Kidney epithelial cell (primary cell): ENCODE measurements at regions not wholly inside any gene's neighbourhood (a gene's known extent, or its start where the extent isn't known, plus 50 kb on each side); places are given as distances from the start of the nearest gene placed in this dataset.

Source experiments
- DNase-seq: peaks from one replicate; pipeline ENCODE4 v3.0.0-alpha.2; 2010; ENCODE audit warnings: low read depth
- H3K27me3 ChIP-seq: 2 replicates; pipeline ENCODE4 v1.6.0; 2011; ENCODE audit warnings: low read length; ENCODE audit not compliant: control insufficient read depth, insufficient read depth
- H3K36me3 ChIP-seq: 2 replicates; pipeline ENCODE4 v1.5.1; 2011; ENCODE audit warnings: low read length; ENCODE audit not compliant: control insufficient read depth, insufficient read depth
- H3K4me3 ChIP-seq: 2 replicates; pipeline ENCODE4 v1.5.1; 2011; ENCODE audit warnings: low read depth, mild to moderate bottlenecking, control low read depth, low read length
- TF ChIP-seq, protein P1 (sequence below): IDR thresholded peaks from 2 replicates; pipeline ENCODE4 v1.5.1; 2011; ENCODE audit warnings: mild to moderate bottlenecking, moderate library complexity, low read length, control low read depth, inconsistent platforms; ENCODE audit not compliant: insufficient read depth, poor library complexity, severe bottlenecking

DNA sequence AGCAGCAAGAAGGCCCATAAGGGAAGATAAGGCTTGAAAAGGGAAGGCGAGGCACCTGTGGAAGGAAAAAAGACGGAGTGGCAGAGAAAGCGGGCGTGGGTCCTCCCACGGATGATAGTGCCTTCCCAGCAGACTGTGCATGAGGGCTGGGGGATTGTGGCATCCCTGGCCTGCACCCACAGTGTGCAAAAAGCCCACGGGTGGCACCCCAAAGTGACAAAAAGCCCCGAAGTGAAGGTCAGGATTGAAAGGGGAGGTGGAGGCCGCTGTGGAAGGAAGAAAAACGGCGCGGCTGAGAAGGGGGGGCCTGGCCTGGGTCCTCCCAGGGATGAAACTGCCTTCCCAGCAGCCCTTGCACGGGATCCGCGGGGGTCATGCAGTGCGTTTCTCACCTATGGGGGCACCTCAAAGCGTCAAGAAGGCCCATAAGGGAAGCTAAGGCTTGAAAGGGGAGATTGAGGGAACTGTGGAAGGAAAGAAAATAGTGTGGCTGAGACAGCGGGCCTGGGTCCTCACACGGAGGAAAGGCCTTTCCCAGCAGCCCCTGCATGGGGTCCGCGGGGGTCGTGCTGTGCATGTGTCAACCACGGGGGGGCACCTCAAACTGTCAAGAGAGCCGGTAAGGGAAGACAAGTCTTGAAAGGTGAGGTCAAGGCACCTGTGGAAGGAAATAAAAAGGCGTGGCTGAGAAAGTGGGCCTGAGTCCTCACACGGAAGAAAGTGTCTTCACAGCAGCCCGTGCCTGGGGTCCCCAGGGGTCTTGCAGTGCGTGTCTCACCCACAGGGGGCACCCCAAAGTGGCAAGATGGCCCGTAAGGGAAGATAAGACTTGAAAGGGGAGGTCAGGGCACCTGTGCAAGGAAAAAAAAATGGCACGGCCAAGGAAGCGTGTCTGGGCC is 274.1 kb downstream of the ALG10 start:
- DNase-seq, result no peak
- TF ChIP-seq, protein P1, sequence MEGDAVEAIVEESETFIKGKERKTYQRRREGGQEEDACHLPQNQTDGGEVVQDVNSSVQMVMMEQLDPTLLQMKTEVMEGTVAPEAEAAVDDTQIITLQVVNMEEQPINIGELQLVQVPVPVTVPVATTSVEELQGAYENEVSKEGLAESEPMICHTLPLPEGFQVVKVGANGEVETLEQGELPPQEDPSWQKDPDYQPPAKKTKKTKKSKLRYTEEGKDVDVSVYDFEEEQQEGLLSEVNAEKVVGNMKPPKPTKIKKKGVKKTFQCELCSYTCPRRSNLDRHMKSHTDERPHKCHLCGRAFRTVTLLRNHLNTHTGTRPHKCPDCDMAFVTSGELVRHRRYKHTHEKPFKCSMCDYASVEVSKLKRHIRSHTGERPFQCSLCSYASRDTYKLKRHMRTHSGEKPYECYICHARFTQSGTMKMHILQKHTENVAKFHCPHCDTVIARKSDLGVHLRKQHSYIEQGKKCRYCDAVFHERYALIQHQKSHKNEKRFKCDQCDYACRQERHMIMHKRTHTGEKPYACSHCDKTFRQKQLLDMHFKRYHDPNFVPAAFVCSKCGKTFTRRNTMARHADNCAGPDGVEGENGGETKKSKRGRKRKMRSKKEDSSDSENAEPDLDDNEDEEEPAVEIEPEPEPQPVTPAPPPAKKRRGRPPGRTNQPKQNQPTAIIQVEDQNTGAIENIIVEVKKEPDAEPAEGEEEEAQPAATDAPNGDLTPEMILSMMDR, result no peak
- Histone ChIP-seq H3K36me3 (no peaks in the 10 kb centered on the region), H3K27me3 (no peaks in the 10 kb centered on the region), H3K4me3 (no peak overlapping the region)

DNA sequence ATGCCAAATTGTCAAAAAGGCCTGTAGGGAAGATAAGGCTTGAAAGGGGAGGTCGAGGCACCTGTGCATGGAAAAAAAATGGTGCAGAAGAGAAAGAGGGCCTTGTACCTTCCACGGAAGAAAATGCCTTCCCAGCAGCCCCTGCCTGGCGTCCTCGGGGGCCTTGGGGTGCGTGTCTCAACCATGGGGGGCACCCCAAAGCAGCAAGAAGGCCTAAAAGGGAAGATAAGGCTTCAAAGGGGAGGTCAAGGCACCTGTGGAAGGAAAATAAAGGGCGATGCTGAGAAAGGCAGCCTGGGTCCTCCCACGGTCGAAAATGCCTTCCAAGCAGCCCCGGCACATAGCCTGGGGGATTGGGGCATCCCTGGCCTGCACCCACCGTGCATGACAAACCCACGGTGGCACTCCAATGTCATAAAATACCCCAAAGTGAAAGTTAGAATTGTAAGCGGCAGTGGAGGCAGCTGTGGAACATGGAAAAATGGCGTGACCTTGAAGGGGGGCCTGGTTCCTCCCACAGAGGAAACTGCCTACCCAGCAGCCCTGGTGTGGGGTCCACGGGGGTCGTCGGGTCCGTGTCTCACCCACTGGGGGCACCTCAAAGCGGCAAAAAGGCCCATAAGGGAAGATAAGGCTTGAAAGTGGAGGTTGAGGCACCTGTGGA is 275.0 kb downstream of the ALG10 start:
- H3K36me3 ChIP-seq, result no peaks in the 10 kb centered on the region
- H3K27me3 ChIP-seq, result no peaks in the 10 kb centered on the region
- TF ChIP-seq, protein P1, result no peak
- no peak overlapping the region for H3K4me3 ChIP-seq
- no peak for DNase-seq

DNA sequence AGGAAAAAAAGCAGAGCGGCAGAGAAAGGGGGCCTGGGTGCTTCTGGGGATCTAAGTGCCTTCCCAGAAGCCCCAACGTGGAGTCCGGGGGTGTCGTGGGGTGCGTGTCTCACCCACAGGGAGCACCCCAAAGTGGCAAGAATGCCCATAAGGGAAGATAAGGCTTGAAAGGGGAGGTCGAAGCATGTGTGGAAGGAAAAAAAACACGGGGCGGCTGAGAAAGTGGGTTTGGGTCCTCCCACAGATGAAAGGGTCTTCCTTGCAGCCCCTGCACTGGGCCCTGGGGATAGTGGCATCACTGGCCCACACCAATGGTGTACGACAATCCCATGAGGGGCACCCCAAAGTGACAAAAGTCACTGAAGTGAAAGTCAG is 275.5 kb downstream of the ALG10 start:
- TF ChIP-seq, protein P1, result no peak
- no peak for DNase-seq
- H3K36me3 ChIP-seq, result no peaks in the 10 kb centered on the region
- H3K27me3 ChIP-seq, result no peaks in the 10 kb centered on the region
- H3K4me3 ChIP-seq, result no peak overlapping the region

DNA sequence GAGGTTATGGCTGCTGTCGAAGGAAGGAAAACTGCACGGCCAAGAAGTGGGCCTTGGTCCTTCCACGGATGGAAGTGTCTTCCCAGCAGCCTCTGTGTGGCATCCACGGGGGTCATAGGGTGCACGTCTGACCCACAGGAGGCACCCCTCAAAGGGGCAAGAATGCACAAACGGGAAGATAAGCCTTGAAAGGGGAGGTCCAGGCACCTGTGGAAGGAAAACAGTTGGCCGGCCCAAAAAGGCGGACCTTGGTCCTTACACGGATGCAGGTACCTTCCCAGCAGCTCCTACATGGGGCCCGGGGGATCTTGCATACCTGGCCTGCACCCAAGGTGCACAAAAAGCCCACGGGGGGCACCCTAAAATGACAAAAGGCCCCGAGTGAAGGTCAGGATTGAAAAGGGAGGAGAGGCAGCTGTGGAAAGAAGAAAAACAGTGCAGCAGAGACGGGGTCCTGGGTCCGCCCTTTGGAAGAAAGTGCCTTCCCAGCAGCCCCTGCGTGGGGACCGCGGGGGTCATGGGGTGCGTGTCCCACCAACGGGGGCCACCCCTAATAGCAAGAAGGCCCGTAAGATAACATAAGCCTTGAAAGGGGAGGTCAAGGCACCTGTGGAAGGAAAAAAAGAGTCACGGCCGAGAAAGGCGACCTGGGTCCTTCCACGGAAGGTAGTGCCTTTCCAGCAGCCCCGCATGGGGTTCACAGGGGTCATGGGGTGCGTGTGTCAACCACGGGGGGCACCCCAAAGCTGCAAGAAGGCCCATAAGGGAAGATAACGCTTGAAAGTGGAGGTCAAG is 276.1 kb downstream of the ALG10 start:
- no peak for DNase-seq
- TF ChIP-seq, protein P1, result no peak
- Histone ChIP-seq H3K36me3 (no peaks in the 10 kb centered on the region), H3K4me3 (no peak overlapping the region), H3K27me3 (no peaks in the 10 kb centered on the region)

DNA sequence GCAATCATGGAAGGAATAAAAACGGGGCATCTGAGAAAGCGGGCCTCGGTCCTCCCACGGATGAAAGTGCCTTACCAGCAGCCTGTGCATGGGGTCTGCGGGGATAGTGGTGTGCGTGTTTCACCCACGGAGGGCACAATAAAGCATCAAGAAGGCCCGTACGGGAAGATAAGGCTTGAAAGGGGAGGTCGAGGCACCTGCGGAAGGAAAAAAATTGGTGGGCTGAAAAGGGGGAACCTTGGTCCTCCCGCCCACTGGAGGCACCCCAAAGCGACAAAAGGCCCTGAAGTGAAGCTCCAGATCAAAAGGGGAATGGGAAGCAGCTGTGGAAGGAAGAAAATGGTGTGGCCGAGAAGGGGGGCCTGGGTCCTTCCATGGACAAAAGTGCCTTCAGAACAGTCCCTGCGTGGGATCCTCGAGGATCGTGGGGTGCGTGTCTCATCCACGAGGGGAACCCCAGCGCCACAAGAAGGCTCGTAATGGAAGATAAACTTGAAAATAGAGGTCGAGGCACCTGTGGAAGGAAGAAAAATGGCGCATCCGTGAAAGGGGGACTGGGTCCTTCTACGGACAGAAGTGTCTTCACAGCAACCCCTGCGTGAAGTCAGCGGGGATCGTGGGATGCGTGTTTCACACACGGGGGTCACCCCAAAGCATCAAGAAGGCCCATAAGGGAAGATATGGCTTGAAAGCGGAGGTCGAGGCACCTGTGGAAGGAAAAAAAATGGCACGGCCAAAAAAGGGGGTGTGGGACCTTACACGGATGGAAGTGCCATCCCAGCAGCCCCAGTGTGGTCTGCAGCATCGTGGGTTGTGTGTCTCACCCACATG is 276.9 kb downstream of the ALG10 start:
- TF ChIP-seq, protein P1, result no peak
- no peak for DNase-seq
- H3K4me3 ChIP-seq, result no peak overlapping the region
- H3K27me3 ChIP-seq, result no peaks in the 10 kb centered on the region
- H3K36me3 ChIP-seq, result no peaks in the 10 kb centered on the region
